Mucosa of descending colon (tissue), 3 donors: ENCODE measurements at regions not wholly inside any gene's neighbourhood (a gene's known extent, or its start where the extent isn't known, plus 50 kb on each side); places are given as distances from the start of the nearest gene placed in this dataset.

Source experiments
- ATAC-seq: fragments of 200-7000 bp; cut with Tn5 transposase; one replicate; pipeline ENCODE4 v1.9.1; 2020; ENCODE audit warnings: mild to moderate bottlenecking, moderate library complexity
- DNase-seq, 3 donors: peaks; one replicate each; pipeline ENCODE4 v3.0.0-alpha.2; 2020
- H3K36me3 ChIP-seq: fragments of 200-600 bp; one replicate; pipeline ENCODE4 v1.8.0; 2021; ENCODE audit warnings: low read depth, mild to moderate bottlenecking
- H3K4me1 ChIP-seq: fragments of 200-600 bp; one replicate; pipeline ENCODE4 v1.8.0; 2021; ENCODE audit warnings: low read depth, mild to moderate bottlenecking
- H3K4me3 ChIP-seq: fragments of 200-600 bp; one replicate; pipeline ENCODE4 v1.8.0; 2021; ENCODE audit warnings: mild to moderate bottlenecking
- H3K9me3 ChIP-seq: fragments of 200-600 bp; one replicate; pipeline ENCODE4 v1.8.0; 2021; ENCODE audit warnings: mild to moderate bottlenecking
- CTCF ChIP-seq: fragments of 200-600 bp; IDR thresholded peaks from one replicate; pipeline ENCODE4 v1.8.0; 2022; ENCODE audit warnings: antibody characterized with exemption, mild to moderate bottlenecking
- intact Hi-C, 2 donors: fragments of 100-400 bp; cut with DNase I in 1 of 2; cut with micrococcal nuclease in 1 of 2; formaldehyde crosslinking; loops; one replicate each; pipeline versions ENCODE4 v1.11.0 to v1.11.1; 2022; cut with DNase I, micrococcal nuclease
- donor health status: DM: no; HTN: no; CAD: no; lungs with moderate emphysema.
- donor health status: DM: no; HTN: no; CAD: no.
- donor health status: DM: no; HTN: yes; CAD: no.

- intact Hi-C loops, result no loop called here
- no peak for TF ChIP-seq CTCF
- Histone ChIP-seq H3K36me3 (no peaks in the 10 kb centered on the region), H3K9me3 (no peaks in the 10 kb centered on the region), H3K4me3 (no peak overlapping the region), H3K4me1 (no peaks in the 10 kb centered on the region)
- ATAC-seq (no peak), DNase-seq (no peak)
Measured at GRCh38 chr3:110413807-110414748, 657.5 kb upstream of the NECTIN3 start.

- Histone ChIP-seq H3K4me1 (no peaks in the 10 kb centered on the region), H3K9me3 (no peaks in the 10 kb centered on the region), H3K36me3 (no peaks in the 10 kb centered on the region), H3K4me3 (no peak overlapping the region)
- DNase-seq (no peak), ATAC-seq (no peak)
- TF ChIP-seq CTCF, result no peak
- intact Hi-C loops, result no loop called here
Measured at GRCh38 chr3:110414855-110415254, 656.8 kb upstream of the NECTIN3 start.

- H3K36me3 ChIP-seq, result no peaks in the 10 kb centered on the region
- intact Hi-C loops, result no loop called here
- no peaks in the 10 kb centered on the region for H3K4me1 ChIP-seq
- DNase-seq (no peak), ATAC-seq (no peak)
- H3K4me3 ChIP-seq, result no peak overlapping the region
- TF ChIP-seq CTCF, result no peak
- no peaks in the 10 kb centered on the region for H3K9me3 ChIP-seq
Measured at GRCh38 chr3:110419096-110419495, 652.5 kb upstream of the NECTIN3 start.

GRCh38 chr3:110419601-110420000, 652.0 kb upstream of the NECTIN3 start:
- no peak overlapping the region for H3K4me3 ChIP-seq
- intact Hi-C loops, result no loop called here
- H3K9me3 ChIP-seq, result no peaks in the 10 kb centered on the region
- DNase-seq (no peak), ATAC-seq (no peak)
- no peaks in the 10 kb centered on the region for H3K4me1 ChIP-seq
- H3K36me3 ChIP-seq, result no peaks in the 10 kb centered on the region
- no peak for TF ChIP-seq CTCF

- H3K4me3 ChIP-seq, result no peak overlapping the region
- H3K4me1 ChIP-seq, result no peaks in the 10 kb centered on the region
- TF ChIP-seq CTCF, result no peak
- no peak for DNase-seq
- H3K9me3 ChIP-seq, result no peaks in the 10 kb centered on the region
- H3K36me3 ChIP-seq, result no peaks in the 10 kb centered on the region
- ATAC-seq, result no peak
- intact Hi-C loops, result no loop called here
Measured at GRCh38 chr3:110420158-110420641, 651.4 kb upstream of the NECTIN3 start.
